GM23338 (cell line): ENCODE measurements at regions not wholly inside any gene's neighbourhood (a gene's known extent, or its start where the extent isn't known, plus 50 kb on each side); places are given as distances from the start of the nearest gene placed in this dataset.
A peak's percentile ranks its signal among the peaks of the same experiment; 100 is the strongest.

ENCODE experiments used
- ATAC-seq: fragments of 200-7000 bp; cut with Tn5 transposase; 3 replicates; pipeline ENCODE4 v1.9.1; 2020
- DNase-seq: peaks from one replicate; pipeline ENCODE4 v3.0.0-alpha.2; 2015; ENCODE audit warnings: low spot score
- H2AFZ ChIP-seq: fragments of 200-600 bp; sonication (generic); 2 replicates; pipeline ENCODE4 v1.8.0; 2016; ENCODE audit warnings: antibody characterized with exemption, mild to moderate bottlenecking, moderate library complexity
- H3F3A ChIP-seq: fragments of 200-600 bp; sonication (generic); replicated peaks from 2 replicates; pipeline ENCODE4 v1.8.0; 2017; ENCODE audit warnings: antibody characterized with exemption, mixed run types, low read depth
- H3K27ac ChIP-seq: fragments of 200-600 bp; sonication (generic); 2 replicates; pipeline ENCODE4 v1.6.1; 2016; ENCODE audit warnings: low read depth
- H3K27me3 ChIP-seq: fragments of 200-600 bp; sonication (generic); 2 replicates; pipeline ENCODE4 v1.8.0; 2016; ENCODE audit warnings: mild to moderate bottlenecking, mixed run types, moderate library complexity; ENCODE audit not compliant: insufficient read depth
- H3K36me3 ChIP-seq: fragments of 200-600 bp; sonication (generic); 2 replicates; pipeline ENCODE4 v1.8.0; 2016; ENCODE audit warnings: mild to moderate bottlenecking; ENCODE audit not compliant: insufficient read depth
- H3K4me1 ChIP-seq: fragments of 200-600 bp; sonication (generic); 2 replicates; pipeline ENCODE4 v1.8.0; 2016; ENCODE audit warnings: mild to moderate bottlenecking, moderate library complexity; ENCODE audit not compliant: insufficient read depth
- H3K4me2 ChIP-seq: fragments of 200-600 bp; sonication (generic); 2 replicates; pipeline ENCODE4 v1.7.1; 2017; ENCODE audit warnings: mixed run types
- H3K4me3 ChIP-seq: fragments of 200-600 bp; sonication (generic); 2 replicates; pipeline ENCODE4 v1.6.1; 2016; ENCODE audit warnings: mixed run types
- H3K79me2 ChIP-seq: fragments of 200-600 bp; sonication (generic); replicated peaks from 2 replicates; pipeline ENCODE4 v1.8.0; 2017; ENCODE audit warnings: mild to moderate bottlenecking; ENCODE audit not compliant: insufficient read depth
- H3K9me2 ChIP-seq: fragments of 200-600 bp; sonication (generic); 2 replicates; pipeline ENCODE4 v1.8.0; 2017; ENCODE audit not compliant: insufficient read depth
- H4K20me1 ChIP-seq: fragments of 200-600 bp; sonication (generic); replicated peaks from 2 replicates; pipeline ENCODE4 v1.8.0; 2017; ENCODE audit warnings: mild to moderate bottlenecking; ENCODE audit not compliant: insufficient read depth
- H3K27ac Mint-ChIP-seq: 2 replicates; pipeline ENCODE4 v1.8.0; 2020; ENCODE audit warnings: inconsistent platforms, mild to moderate bottlenecking, moderate library complexity, mixed read lengths
- H3K27me3 Mint-ChIP-seq: 3 replicates; pipeline ENCODE4 v1.8.0; 2022; ENCODE audit warnings: low read depth, mild to moderate bottlenecking, moderate library complexity, mixed read lengths, inconsistent platforms; ENCODE audit not compliant: insufficient read depth, poor library complexity
- H3K36me3 Mint-ChIP-seq: 3 replicates; pipeline ENCODE4 v1.8.0; 2021; ENCODE audit warnings: low read depth, mild to moderate bottlenecking, inconsistent platforms, moderate library complexity, mixed read lengths
- H3K4me1 Mint-ChIP-seq: 3 replicates; pipeline ENCODE4 v1.8.0; 2020; ENCODE audit warnings: mild to moderate bottlenecking, inconsistent platforms, mixed read lengths
- H3K4me3 Mint-ChIP-seq: 3 replicates; pipeline ENCODE4 v1.8.0; 2021; ENCODE audit warnings: moderate library complexity, mild to moderate bottlenecking, inconsistent platforms, mixed read lengths
- H3K9me3 Mint-ChIP-seq: 3 replicates; pipeline ENCODE4 v1.8.0; 2020; ENCODE audit warnings: moderate library complexity, mild to moderate bottlenecking, inconsistent platforms, mixed read lengths
- CREB1 ChIP-seq: fragments of 250-450 bp; sonication (Bioruptor Pico); IDR thresholded peaks from 2 replicates; pipeline ENCODE4 v1.5.0; 2020; ENCODE audit warnings: low read depth, mild to moderate bottlenecking, moderate library complexity
- CTCF ChIP-seq, 2 experiments: fragments of 200-600 bp in 1 of 2; sonication (generic) in 1 of 2; conservative IDR thresholded peaks; 2 replicates each; pipeline versions ENCODE4 v1.5.1 to v1.6.1; 2016 to 2017; ENCODE audit warnings: antibody characterized with exemption in 2 of 2, low read depth in 2 of 2, mild to moderate bottlenecking in 2 of 2, moderate library complexity in 1 of 2
- STAT1 ChIP-seq: IDR thresholded peaks from one replicate; pipeline ENCODE4 v1.6.1; 2016; ENCODE audit warnings: antibody characterized with exemption; ENCODE audit not compliant: unreplicated experiment
- ZNF114 ChIP-seq: fragments of 250-450 bp; sonication (Bioruptor Pico); IDR thresholded peaks from 2 replicates; pipeline ENCODE4 v1.5.0; 2020; ENCODE audit warnings: mild to moderate bottlenecking, moderate library complexity
- ZNF331 ChIP-seq: fragments of 250-450 bp; sonication (Bioruptor Pico); IDR thresholded peaks from 2 replicates; pipeline ENCODE4 v1.5.0; 2020; ENCODE audit warnings: low read depth, mild to moderate bottlenecking, moderate library complexity
- ZNF462 ChIP-seq: fragments of 250-450 bp; sonication (Bioruptor Pico); IDR thresholded peaks from 2 replicates; pipeline ENCODE4 v1.5.0; 2020; ENCODE audit warnings: mild to moderate bottlenecking, moderate library complexity

- Histone ChIP-seq H3K27me3 (no peaks in the 10 kb centered on the region), H3K27ac (no peak overlapping the region), H3F3A (no peaks in the 10 kb centered on the region), H3K9me2 (no peaks in the 10 kb centered on the region), H3K79me2 (no peaks in the 10 kb centered on the region), H3K36me3 (no peaks in the 10 kb centered on the region), H3K4me2 (no peak overlapping the region), H3K4me3 (no peak overlapping the region), H3K4me1 (no peaks in the 10 kb centered on the region), H2AFZ (no peak overlapping the region; the same call in 1 of the 2 replicates), H4K20me1 (no peaks in the 10 kb centered on the region)
- peak; percentile 53 for ATAC-seq
- DNase-seq: peak; percentile 24
- H3K27me3 Mint-ChIP-seq: peaks cover 3% of the 10 kb centered on the region
- H3K4me3 Mint-ChIP-seq: no peak overlapping the region
- no peak for TF ChIP-seq STAT1
- peak in 1 of 2 experiments; percentile 58; a peak in 2 of 4 replicates for TF ChIP-seq CTCF (conservative IDR thresholded peaks at IDR 0.05; ENCODE audit: low read depth in 2 of 2)
- H3K27ac Mint-ChIP-seq: no peak overlapping the region
- no peaks in the 10 kb centered on the region for H3K36me3 Mint-ChIP-seq
- 0 out of 3 replicates have a peak, but pooled peaks cover 5% of the 10 kb centered on the region for H3K4me1 Mint-ChIP-seq
- peaks cover 3% of the 10 kb centered on the region; the same call in 1 of the 3 replicates for H3K9me3 Mint-ChIP-seq
Observed at GRCh38 chr14:22320362-22320750, 268.7 kb downstream of the DAD1 start.

GRCh38 chr14:22319526-22320361 lies 269.3 kb downstream of the DAD1 start:
- Mint-ChIP-seq H3K4me3 (no peak overlapping the region), H3K27ac (no peak overlapping the region), H3K4me1 (0 out of 3 replicates have a peak, but pooled peaks cover 5% of the 10 kb centered on the region), H3K9me3 (peaks cover 3% of the 10 kb centered on the region; the same call in 1 of the 3 replicates), H3K36me3 (no peaks in the 10 kb centered on the region), H3K27me3 (peaks cover 3% of the 10 kb centered on the region)
- Histone ChIP-seq H3K27me3 (no peaks in the 10 kb centered on the region), H3K36me3 (no peaks in the 10 kb centered on the region), H3K4me2 (no peak overlapping the region), H3K4me3 (no peak overlapping the region), H4K20me1 (no peaks in the 10 kb centered on the region), H3F3A (no peaks in the 10 kb centered on the region), H3K79me2 (no peaks in the 10 kb centered on the region), H3K4me1 (no peaks in the 10 kb centered on the region), H3K9me2 (no peaks in the 10 kb centered on the region), H3K27ac (no peak overlapping the region), H2AFZ (no peak overlapping the region)
- TF ChIP-seq ZNF462 (CRISPR knock-in tag): no peak
- no peak for TF ChIP-seq ZNF114 (CRISPR knock-in tag)
- no peak for TF ChIP-seq ZNF331 (CRISPR knock-in tag)
- TF ChIP-seq CREB1 (CRISPR knock-in tag): no peak
- TF ChIP-seq CTCF (conservative IDR thresholded peaks at IDR 0.05; ENCODE audit: low read depth in 2 of 2): peak; percentile 73 to 76
- peak; percentile 81 for ATAC-seq
- peak; percentile 76 for DNase-seq
